ENCODE measurements at regions not wholly inside any gene's neighbourhood (a gene's known extent, or its start where the extent isn't known, plus 50 kb on each side); places are given as distances from the start of the nearest gene placed in this dataset.

- no peaks in the 10 kb centered on the region for H3K4me1 ChIP-seq (ENCODE audit: insufficient read depth, low read length)
- H2BK12ac ChIP-seq (ENCODE audit: insufficient read length, low read depth, low read length) = no peak overlapping the region
- no peak overlapping the region for H3K18ac ChIP-seq (ENCODE audit: insufficient read length, low read depth, low read length)
- WGBS (ENCODE audit: extremely low coverage, insufficient read length, low lambda C conversion rate) = no CpG with 5 or more reads among the region's 1 CpG
- Mint-ChIP-seq H3K27ac (no peak overlapping the region), H3K27me3 (ENCODE audit: low read depth) (no peaks in the 10 kb centered on the region; the same call in 1 of the 2 replicates), H3K4me3 (no peak overlapping the region), H3K9me3 (peaks cover 59 to 63% of the 10 kb centered on the region in 2 experiments), H3K36me3 (ENCODE audit: insufficient read depth in 1 of 3, low read depth in 3 of 3) (no peaks in the 10 kb centered on the region), H3K4me1 (no peaks in the 10 kb centered on the region)
- no peak overlapping the region for H3K4ac ChIP-seq (ENCODE audit: low read depth, low read length)
- no peaks in the 10 kb centered on the region for H4K20me1 ChIP-seq (ENCODE audit: control insufficient read depth, insufficient read depth, insufficient read length)
- no peak overlapping the region for H2BK5ac ChIP-seq (ENCODE audit: insufficient read length, low read length)
- no peak for TF ChIP-seq CTCF (conservative IDR thresholded peaks at IDR 0.05)
- no peak overlapping the region for H3T11ph ChIP-seq (ENCODE audit: low read length)
- H2AFZ ChIP-seq (ENCODE audit: low read length) = no peak overlapping the region
- H4K91ac ChIP-seq (ENCODE audit: insufficient read length, low read depth, low read length) = no peak overlapping the region
- no peak overlapping the region for H3K56ac ChIP-seq (ENCODE audit: insufficient read length, low read depth, low read length)
- H3K23me2 ChIP-seq (ENCODE audit: insufficient read length, low read depth, low read length, poor library complexity, severe bottlenecking) = no peaks in the 10 kb centered on the region
- H2BK15ac ChIP-seq (ENCODE audit: low read depth, low read length) = no peak overlapping the region
- no peak overlapping the region for H4K8ac ChIP-seq (replicated peaks; ENCODE audit: insufficient read length, low read depth, low read length)
- H3K9me3 ChIP-seq (ENCODE audit: control insufficient read depth, low read depth, low read length) = peaks cover 25% of the 10 kb centered on the region
- H3K14ac ChIP-seq (ENCODE audit: insufficient read depth, low read length) = no peak overlapping the region
- H3K27me3 ChIP-seq (ENCODE audit: insufficient read depth, low read length) = no peaks in the 10 kb centered on the region
- H3K9ac ChIP-seq (ENCODE audit: extremely low read depth, insufficient read length, low read length) = no peak overlapping the region
- H4K5ac ChIP-seq (ENCODE audit: insufficient read length, low read depth, low read length) = no peak overlapping the region
- H3K79me1 ChIP-seq (ENCODE audit: insufficient read depth, low read depth, low read length, poor library complexity, severe bottlenecking) = no peaks in the 10 kb centered on the region
- H3K4me2 ChIP-seq (ENCODE audit: insufficient read depth, insufficient read length, low read length) = no peak overlapping the region
- H3K23ac ChIP-seq (ENCODE audit: insufficient read length, low read depth, low read length) = no peak overlapping the region
- H2BK120ac ChIP-seq (ENCODE audit: low read depth, low read length, poor library complexity, severe bottlenecking) = no peak overlapping the region
- no peak overlapping the region for H2BK20ac ChIP-seq (ENCODE audit: low read depth, low read length, poor library complexity, severe bottlenecking)
- no peak for DNase-seq
- H3K79me2 ChIP-seq (ENCODE audit: insufficient read depth, low read length) = no peaks in the 10 kb centered on the region
- H3K27ac ChIP-seq (ENCODE audit: insufficient read length, low read depth, low read length) = no peak overlapping the region
- no peak overlapping the region for H2AK5ac ChIP-seq (ENCODE audit: insufficient read length, low read length)
These were observed 58.0 kb downstream of the XAGE2 start for GRCh38 chrX:52426810-52427209.
